K562 (cell line): ENCODE measurements at regions not wholly inside any gene's neighbourhood (a gene's known extent, or its start where the extent isn't known, plus 50 kb on each side); places are given as distances from the start of the nearest gene placed in this dataset.

ENCODE experiments used
- ATAC-seq: fragments of 200-7000 bp; cut with Tn5 transposase; 3 replicates; pipeline ENCODE4 v1.9.1; 2020; ENCODE audit warnings: moderate library complexity
- BruUV-seq: library from RNA; stranded (reverse); fragments of 400-500 nt; replicated peaks from 2 replicates; lab custom pipeline; 2021; lab: Mats Ljungman, UMichigan
- CTCF ChIA-PET: fragments of 300-600 bp; formaldehyde crosslinking; extraction: SDS; loops from one replicate; lab custom pipeline; 2021; ENCODE audit warnings: low intra/inter-chr PET ratio; lab: Yijun Ruan, JAX
- POLR2A ChIA-PET: fragments of 300-600, 350-650 bp; sonication (Branson Sonifier 250); formaldehyde crosslinking; extraction: SDS; loops from one replicate; lab custom pipeline; 2021; ENCODE audit warnings: antibody characterized with exemption, inconsistent platforms; lab: Yijun Ruan, JAX
- DNase-seq, 4 experiments: peaks; one replicate each; pipeline versions ENCODE4 v3.0.0 to v3.0.0-alpha.2; 2011 to 2018; ENCODE audit warnings: low spot score in 3 of 4, mixed read lengths in 3 of 4; ENCODE audit errors: extremely low read depth in 1 of 4
- FAIRE-seq: peaks from 2 replicates; lab custom pipeline; 2011; peaks lifted over from hg19 to GRCh38; lab: Jason Lieb, UNC
- H2AFZ ChIP-seq: 2 replicates; pipeline ENCODE4 v1.6.0; 2011; ENCODE audit warnings: low read depth, low read length, control low read depth, inconsistent platforms
- H3K27ac ChIP-seq: fragments of 200-600 bp; 3 replicates; pipeline ENCODE4 v1.8.0; 2011; ENCODE audit warnings: low read depth, mild to moderate bottlenecking, control low read depth, inconsistent platforms, low read length, moderate library complexity, mixed read lengths; ENCODE audit errors: extremely low read depth
- H3K27me3 ChIP-seq, 2 experiments: fragments of 300-600 bp in 1 of 2; 2 replicates in 1 of 2; 3 replicates in 1 of 2; pipeline versions ENCODE4 v1.6.0 to v1.8.0; 2011; ENCODE audit warnings: inconsistent platforms in 2 of 2, low read length in 2 of 2, mild to moderate bottlenecking in 1 of 2, mixed read lengths in 1 of 2, moderate library complexity in 1 of 2; ENCODE audit not compliant: control insufficient read depth in 2 of 2, insufficient read depth in 2 of 2
- H3K36me3 ChIP-seq: fragments of 300-600 bp; 3 replicates; pipeline ENCODE4 v1.8.0; 2011; ENCODE audit warnings: mild to moderate bottlenecking, low read length, inconsistent platforms; ENCODE audit not compliant: control insufficient read depth, insufficient read depth
- H3K4me1 ChIP-seq, 2 experiments: fragments of 200-600 bp in 1 of 2; replicated peaks in 1 of 2; 2 replicates in 1 of 2; 3 replicates in 1 of 2; pipeline versions ENCODE4 v1.5.1 to v1.8.0; 2011; ENCODE audit warnings: inconsistent platforms in 2 of 2, low read length in 2 of 2, mild to moderate bottlenecking in 1 of 2, mixed read lengths in 1 of 2, moderate library complexity in 1 of 2; ENCODE audit not compliant: control insufficient read depth in 2 of 2, insufficient read depth in 2 of 2
- H3K4me2 ChIP-seq: 2 replicates; pipeline ENCODE4 v1.6.1; 2011; ENCODE audit warnings: low read length, control low read depth, inconsistent platforms, mixed read lengths; ENCODE audit not compliant: insufficient read depth
- H3K4me3 ChIP-seq: fragments of 200-600 bp; sonication (generic), shearing (Covaris generic); 2 replicates; pipeline ENCODE4 v1.5.1; 2016; ENCODE audit warnings: control low read depth, inconsistent platforms
- H3K79me2 ChIP-seq: fragments of 200-600 bp; 3 replicates; pipeline ENCODE4 v1.8.0; 2011; ENCODE audit warnings: low read length, inconsistent platforms; ENCODE audit not compliant: control insufficient read depth, insufficient read depth
- H3K9ac ChIP-seq, 2 experiments: 2 replicates each; pipeline versions ENCODE4 v1.6.0 to v1.6.1; 2011; ENCODE audit warnings: low read depth in 2 of 2, low read length in 2 of 2, control low read depth in 1 of 2, inconsistent platforms in 1 of 2, mild to moderate bottlenecking in 1 of 2, mixed read lengths in 1 of 2; ENCODE audit not compliant: insufficient read depth in 1 of 2
- H3K9me1 ChIP-seq: one replicate; pipeline ENCODE4 v1.6.0; 2011; ENCODE audit warnings: inconsistent platforms, mild to moderate bottlenecking, low read length, moderate library complexity; ENCODE audit not compliant: control insufficient read depth, insufficient read depth
- H3K9me3 ChIP-seq: replicated peaks from 2 replicates; pipeline ENCODE4 v1.5.1; 2011; ENCODE audit warnings: low read depth, low read length, inconsistent platforms; ENCODE audit not compliant: control insufficient read depth, insufficient read depth
- H4K20me1 ChIP-seq: replicated peaks from 2 replicates; pipeline ENCODE4 v1.6.1; 2011; ENCODE audit warnings: low read length, inconsistent platforms, mixed read lengths; ENCODE audit not compliant: control insufficient read depth, insufficient read depth
- CBFA2T3 ChIP-seq: fragments of 450-650 bp; IDR thresholded peaks from 2 replicates; pipeline ENCODE4 v1.6.1; 2017
- ELK1 ChIP-seq: sonication (generic); formaldehyde crosslinking; IDR thresholded peaks from 2 replicates; pipeline ENCODE4 v1.8.1; 2022; ENCODE audit warnings: missing genetic modification reagents
- GABPB1 ChIP-seq: sonication (generic); formaldehyde crosslinking; IDR thresholded peaks from 2 replicates; pipeline ENCODE4 v1.8.0; 2022; ENCODE audit warnings: mild to moderate bottlenecking, missing genetic modification reagents
- MAFF ChIP-seq: IDR thresholded peaks from 2 replicates; pipeline ENCODE4 v1.6.1; 2012; ENCODE audit warnings: low read length, improper control_type of control experiment
- MBD2 ChIP-seq: sonication (generic); IDR thresholded peaks from 2 replicates; pipeline ENCODE4 v1.6.1; 2016; ENCODE audit warnings: low read depth, borderline replicate concordance
- POLR2H ChIP-seq: IDR thresholded peaks from 2 replicates; pipeline ENCODE4 v1.6.1; 2016; ENCODE audit warnings: missing genetic modification characterization, low read depth, mild to moderate bottlenecking, control low read depth, missing compliant biosample characterization, moderate library complexity
- PTTG1 ChIP-seq: fragments of 450-650 bp; IDR thresholded peaks from 2 replicates; pipeline ENCODE4 v1.6.1; 2016; ENCODE audit warnings: low read depth, mild to moderate bottlenecking, missing genetic modification characterization, missing compliant biosample characterization
- RAD21 ChIP-seq, 2 experiments: fragments of 250-450 bp in 1 of 2; fragments of 450-650 bp in 1 of 2; sonication (Bioruptor Pico) in 1 of 2; formaldehyde crosslinking in 1 of 2; IDR thresholded peaks in 1 of 2; conservative IDR thresholded peaks in 1 of 2; 2 replicates each; pipeline versions ENCODE4 v1.4.0 to v1.8.0; 2020 to 2022; ENCODE audit warnings: mild to moderate bottlenecking in 2 of 2, moderate library complexity in 1 of 2
- RCOR1 ChIP-seq, 2 experiments: IDR thresholded peaks; 2 replicates each; pipeline ENCODE4 v1.6.1; 2012; ENCODE audit warnings: low read depth in 2 of 2, low read length in 2 of 2, borderline replicate concordance in 1 of 2, improper control_type of control experiment in 1 of 2
- SMARCB1 ChIP-seq: IDR thresholded peaks from 2 replicates; pipeline ENCODE4 v1.6.1; 2011; ENCODE audit warnings: improper control_type of control experiment, low read depth; ENCODE audit not compliant: insufficient read length
- SRSF9 ChIP-seq: fragments of 200-400 bp; formaldehyde crosslinking; IDR thresholded peaks from 2 replicates; pipeline ENCODE4 v1.6.1; 2017; ENCODE audit warnings: low read depth, low read length, borderline replicate concordance
- ZNF311 ChIP-seq: fragments of 250-450 bp; sonication (Bioruptor Pico); IDR thresholded peaks from 2 replicates; pipeline ENCODE4 v1.4.0; 2020; ENCODE audit warnings: mild to moderate bottlenecking, moderate library complexity
- ZNF589 ChIP-seq: fragments of 200-800 bp; sonication (Bioruptor generic); IDR thresholded peaks from 2 replicates; pipeline ENCODE4 v1.6.1; 2016; ENCODE audit warnings: low read depth, missing genetic modification characterization, missing compliant biosample characterization
- ZZZ3 ChIP-seq: fragments of 450-650 bp; IDR thresholded peaks from 2 replicates; pipeline ENCODE4 v1.6.1; 2016; ENCODE audit warnings: antibody characterized with exemption, mild to moderate bottlenecking, moderate library complexity
- WGBS: fragments of 100-300 bp; shearing (Covaris generic); methylation state at CpG from one replicate; pipeline ENCODE4 v1.1.6; 2016; ENCODE audit warnings: low coverage, mixed read lengths; ENCODE audit not compliant: insufficient coverage; ENCODE audit errors: missing lambda C conversion rate; 5-methylcytosine and 5-hydroxymethylcytosine counted together
- in situ Hi-C: fragments of 300-500 bp; cut with MboI; formaldehyde crosslinking; loops from 4 replicates; pipeline ENCODE4 v1.15.0; 2018; ENCODE audit warnings: inconsistent platforms, mixed read lengths
- intact Hi-C: fragments of 100-400 bp; cut with micrococcal nuclease; formaldehyde crosslinking; loops from 2 replicates; pipeline ENCODE4 v1.14.2; 2022

GRCh38 chr11:95375886-95376285, 144.9 kb upstream of the SESN3 start:
- POLR2A ChIA-PET = interaction anchor here (1.5 kb wide), 1 partner anchor 10 kb away, joined by 4 read pairs; no protein-coding TSS in a partner anchor
- CTCF ChIA-PET = no interaction called here
- 0% methylated on average over 3 of the region's 3 CpGs for WGBS

More at GRCh38 chr11:95375886-95376285, 144.9 kb upstream of the SESN3 start:
- Histone ChIP-seq H3K27ac (no peak overlapping the region), H2AFZ (no peak overlapping the region), H3K9me3 (no peaks in the 10 kb centered on the region), H4K20me1 (no peaks in the 10 kb centered on the region), H3K4me2 (no peak overlapping the region), H3K4me1 (no peaks in the 10 kb centered on the region), H3K36me3 (no peaks in the 10 kb centered on the region), H3K4me3 (no peak overlapping the region), H3K9ac (no peak overlapping the region), H3K9me1 (no peaks in the 10 kb centered on the region), H3K27me3 (peaks cover 0 to 4% of the 10 kb centered on the region in 2 experiments; a peak in 4 of 5 replicates), H3K79me2 (no peaks in the 10 kb centered on the region)
- intact Hi-C loops = no loop called here
- BruUV-seq = no TSS peak
- ATAC-seq (no peak), FAIRE-seq (no peak), DNase-seq (no peak)
- in situ Hi-C loops = no loop called here
- TF ChIP-seq POLR2H (tag) (no peak), RCOR1 (IDR thresholded peaks at IDR 0.05; ENCODE audit: borderline replicate concordance in 1 of 2, low read depth in 2 of 2, low read length in 2 of 2) (no peak), ELK1 (no peak), MBD2 (no peak), PTTG1 (tag) (no peak), SMARCB1 (no peak), RAD21 (CRISPR knock-in tag; conservative IDR thresholded peaks at IDR 0.05 in 1 of 2, IDR thresholded peaks at IDR 0.05 in 1 of 2) (no peak), GABPB1 (CRISPR knock-in tag) (no peak), CBFA2T3 (no peak), ZZZ3 (no peak), SRSF9 (no peak), ZNF589 (CRISPR knock-in tag) (no peak), MAFF (no peak), ZNF311 (CRISPR knock-in tag) (no peak)
